CD4-positive, alpha-beta T cell treated with Interleukin-6 for 4 hours (primary cell): ENCODE measurements at regions not wholly inside any gene's neighbourhood (a gene's known extent, or its start where the extent isn't known, plus 50 kb on each side); places are given as distances from the start of the nearest gene placed in this dataset.
"Not testable (repeated sequence)": the region's sequence is repeated elsewhere in the genome, so short reads cannot be mapped to it uniquely, and the experiment has no call there.

ENCODE experiments used
- DNase-seq: peaks from one replicate; pipeline ENCODE4 v3.0.0-alpha.2; 2020; ENCODE audit warnings: mixed read lengths

- DNase-seq: not testable (repeated sequence)
These were observed 64.4 kb downstream of the TMEM200C start for GRCh38 chr18:5830902-5831301.

DNA sequence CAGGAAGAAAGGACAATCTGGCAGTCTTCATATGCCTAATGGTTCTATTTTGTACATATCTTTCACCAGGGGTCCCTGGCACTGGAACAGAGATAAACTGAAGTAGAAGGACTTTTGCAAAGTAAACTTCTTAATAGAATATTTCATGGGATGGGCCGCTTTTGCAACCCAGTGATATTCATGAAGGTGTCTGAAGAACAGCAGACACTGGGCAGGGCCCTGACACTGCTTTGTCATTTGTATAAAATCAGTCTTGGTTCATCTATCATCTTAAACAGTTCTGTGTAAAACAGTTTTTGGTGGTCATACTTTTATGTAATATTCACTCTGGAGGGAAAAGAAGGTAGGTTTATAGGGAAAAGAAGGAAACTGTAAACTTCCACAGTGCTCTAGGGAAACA, 66.4 kb downstream of the TMEM200C start:
- no peak for DNase-seq

DNA sequence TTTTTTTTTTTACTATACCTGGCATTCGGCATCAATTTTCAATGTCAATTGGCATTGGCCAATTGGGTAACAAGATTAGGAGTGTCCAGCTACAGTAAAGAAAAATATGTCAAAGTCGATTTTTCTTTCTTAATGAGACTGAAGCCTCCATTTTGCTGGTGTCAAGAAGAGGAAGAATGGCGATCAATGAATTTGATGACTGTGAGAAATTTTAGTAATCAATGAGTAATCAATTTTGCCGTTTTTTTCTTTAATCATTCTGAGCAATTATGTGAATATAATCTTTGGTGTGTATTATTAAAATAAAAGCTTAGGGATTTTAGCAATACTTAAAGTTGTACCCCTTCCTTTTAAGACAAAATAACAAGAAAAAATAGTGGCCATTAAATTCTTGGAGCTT, 69.7 kb downstream of the TMEM200C start:
- DNase-seq: no peak

DNA sequence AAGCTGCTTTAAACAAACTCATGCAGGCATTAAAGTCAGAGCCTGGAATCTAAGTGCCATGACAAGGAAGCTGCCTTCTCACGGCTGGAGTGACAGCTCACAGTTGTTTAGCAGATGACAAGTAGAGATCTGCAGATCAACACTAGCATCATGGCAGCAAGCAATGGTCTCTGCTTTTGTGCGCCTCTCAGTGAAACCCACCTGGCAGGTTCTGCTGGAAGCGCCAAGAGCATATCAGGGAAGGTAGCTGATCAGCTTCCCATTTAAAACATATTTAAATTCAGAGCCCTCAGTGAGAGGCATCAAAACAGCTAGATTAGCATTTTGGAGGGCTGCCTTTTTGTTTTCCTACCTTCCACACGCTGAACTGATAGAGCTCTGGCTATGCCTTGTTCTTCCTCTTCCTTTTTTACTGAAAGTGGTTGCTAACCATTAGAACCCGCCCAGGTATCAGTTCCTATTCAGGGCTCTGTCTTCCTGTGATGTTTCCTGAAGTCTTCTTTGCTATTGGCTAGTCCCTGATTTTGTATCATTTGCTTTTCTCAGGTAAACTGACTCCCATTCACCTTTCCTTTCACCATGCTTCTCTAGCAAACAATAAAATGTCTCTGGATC, 70.8 kb downstream of the TMEM200C start:
- DNase-seq: no peak

GRCh38 chr18:5817816-5818215, 77.5 kb downstream of the TMEM200C start:
- DNase-seq: no peak

DNA sequence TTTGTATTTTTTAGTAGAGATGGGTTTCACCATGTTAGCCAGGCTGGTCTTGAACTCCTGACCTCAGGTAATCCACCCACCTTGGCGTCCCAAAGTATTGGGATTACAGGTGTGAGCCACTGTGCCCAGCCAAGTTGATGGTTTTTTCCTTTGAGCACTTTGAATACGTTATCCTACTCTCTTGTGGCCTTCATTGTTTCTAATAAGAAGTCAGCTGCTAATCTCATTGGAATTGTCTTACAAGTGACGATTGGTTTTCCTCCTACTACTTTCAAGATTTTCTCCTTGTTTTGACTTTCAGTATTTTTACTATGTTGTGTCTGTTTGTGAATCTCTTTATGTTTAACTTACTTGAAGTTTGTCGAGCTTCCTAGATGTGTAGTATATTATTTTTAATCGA, 88.5 kb downstream of the TMEM200C start:
- DNase-seq: no peak

- DNase-seq: no peak
These were observed 107.4 kb downstream of the TMEM200C start for GRCh38 chr18:5787936-5788335.

DNA sequence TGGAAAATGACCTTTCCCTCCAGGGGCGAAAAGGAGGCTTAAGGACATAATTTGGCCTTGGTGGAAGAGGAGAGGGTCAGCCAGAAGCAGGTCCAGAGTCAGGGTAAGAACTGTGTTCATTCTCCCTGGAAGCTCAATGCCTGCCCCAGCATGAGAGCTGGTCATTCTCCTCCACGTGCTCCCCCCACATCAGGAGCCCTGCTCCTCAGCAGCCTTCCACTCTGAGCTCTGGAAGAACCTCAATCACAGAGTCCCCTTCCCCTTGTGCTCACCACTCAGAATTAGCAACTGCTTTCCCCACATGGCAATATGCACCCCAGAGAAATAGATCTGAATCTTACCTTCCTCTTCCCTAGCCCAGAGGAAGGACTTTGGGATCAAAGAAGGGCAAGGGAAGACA, 115.4 kb downstream of the TMEM200C start:
- DNase-seq: no peak

- no peak for DNase-seq
These were observed 122.8 kb downstream of the TMEM200C start for GRCh38 chr18:5772306-5773105.

DNA sequence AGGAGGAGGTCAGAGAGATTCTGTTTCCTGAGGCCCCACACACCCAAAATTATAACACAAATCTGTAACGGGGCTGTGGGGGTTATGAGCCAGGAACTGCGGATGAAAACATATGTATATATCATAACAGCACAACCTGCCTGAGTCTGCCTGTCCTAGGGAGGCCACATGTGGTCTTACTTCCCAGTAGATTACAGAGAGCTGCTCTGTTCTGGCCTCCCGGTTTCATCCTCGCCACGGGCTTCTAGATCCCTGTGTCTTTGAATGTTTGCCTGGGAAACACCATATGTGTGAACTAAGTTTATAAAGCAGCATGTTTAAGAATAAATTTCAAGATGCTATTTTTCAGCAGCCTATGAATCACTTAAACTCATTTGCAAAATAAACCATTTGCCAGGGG, 124.0 kb downstream of the TMEM200C start:
- no peak for DNase-seq

DNA sequence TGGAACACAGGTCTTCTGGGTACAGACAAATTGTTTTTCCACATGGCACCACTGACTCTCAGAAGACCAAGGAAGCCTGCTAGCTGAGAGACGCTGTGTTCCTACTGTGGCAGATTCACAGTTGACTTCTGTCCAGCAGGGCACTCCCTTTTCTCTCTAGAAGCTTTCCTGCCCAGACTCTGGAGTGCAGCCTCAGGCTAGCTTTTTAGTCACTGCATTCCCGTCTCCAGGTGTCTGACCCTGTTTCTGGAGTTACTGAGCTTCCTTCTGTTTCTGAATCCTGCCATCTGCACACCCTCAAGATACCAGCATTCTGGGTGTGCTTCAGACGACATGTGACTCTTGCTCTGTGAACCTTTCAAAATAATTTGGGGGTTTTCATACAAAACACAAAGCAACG, 125.1 kb downstream of the TMEM200C start:
- no peak for DNase-seq

- DNase-seq: no peak
These were observed 126.9 kb downstream of the TMEM200C start for GRCh38 chr18:5768454-5768853.

DNA sequence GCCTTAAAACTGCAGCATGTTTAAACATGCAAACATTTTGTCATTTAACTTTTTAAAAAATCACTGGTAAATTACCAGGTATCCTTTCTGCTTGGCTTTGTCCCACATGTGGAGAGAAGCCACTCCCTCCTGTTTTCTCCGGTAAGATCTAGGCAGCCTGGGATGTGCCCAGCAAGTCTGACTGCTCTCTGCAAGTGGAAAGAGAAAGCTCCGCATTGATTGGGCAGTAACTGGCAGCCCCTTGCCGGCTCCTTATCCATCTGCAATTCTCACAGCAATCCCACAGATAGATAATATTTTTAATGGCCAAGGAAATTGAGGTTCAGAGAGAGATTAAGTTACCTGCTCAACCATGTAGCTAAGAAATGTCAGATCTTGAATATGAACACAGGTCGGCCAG, 136.1 kb downstream of the TMEM200C start:
- no peak for DNase-seq

- DNase-seq: no peak
These were observed 138.5 kb downstream of the TMEM200C start for GRCh38 chr18:5756823-5757222.

GRCh38 chr18:5747678-5748077, 147.6 kb downstream of the TMEM200C start:
- no peak for DNase-seq

- no peak for DNase-seq
These were observed 148.5 kb downstream of the TMEM200C start for GRCh38 chr18:5746844-5747243.

GRCh38 chr18:5744659-5745058, 150.7 kb downstream of the TMEM200C start:
- no peak for DNase-seq

- DNase-seq: no peak
These were observed 156.8 kb downstream of the TMEM200C start for GRCh38 chr18:5738526-5738925.

GRCh38 chr18:5732318-5732717, 163.0 kb downstream of the TMEM200C start:
- DNase-seq: no peak

GRCh38 chr18:5729983-5730699, 165.2 kb downstream of the TMEM200C start:
- no peak for DNase-seq

DNA sequence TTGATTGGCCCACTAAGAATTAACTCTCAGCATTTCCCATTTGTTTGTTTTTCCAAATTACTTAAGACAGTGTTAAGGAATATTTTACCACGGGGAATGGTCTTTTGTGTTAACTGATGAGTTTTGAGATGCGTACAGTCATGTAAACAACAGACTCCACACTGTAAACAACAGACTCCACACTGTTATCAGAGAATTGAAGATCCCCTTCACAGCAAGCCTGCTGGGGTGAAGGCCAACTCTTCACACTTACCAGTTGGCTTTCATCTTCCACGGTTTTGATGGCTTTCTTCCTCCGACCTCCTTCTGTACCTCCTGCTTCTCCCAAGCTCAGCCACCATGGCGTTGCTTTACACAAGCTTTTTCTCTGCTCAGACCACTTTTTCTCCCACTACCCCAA, 166.8 kb downstream of the TMEM200C start:
- DNase-seq: no peak

GRCh38 chr18:5726011-5726410, 169.3 kb downstream of the TMEM200C start:
- no peak for DNase-seq

GRCh38 chr18:5721924-5722323, 173.4 kb downstream of the TMEM200C start:
- no peak for DNase-seq

- DNase-seq: no peak
These were observed 175.2 kb downstream of the TMEM200C start for GRCh38 chr18:5720132-5720531.
